ENCODE measurements at regions not wholly inside any gene's neighbourhood (a gene's known extent, or its start where the extent isn't known, plus 50 kb on each side); places are given as distances from the start of the nearest gene placed in this dataset.

DNA sequence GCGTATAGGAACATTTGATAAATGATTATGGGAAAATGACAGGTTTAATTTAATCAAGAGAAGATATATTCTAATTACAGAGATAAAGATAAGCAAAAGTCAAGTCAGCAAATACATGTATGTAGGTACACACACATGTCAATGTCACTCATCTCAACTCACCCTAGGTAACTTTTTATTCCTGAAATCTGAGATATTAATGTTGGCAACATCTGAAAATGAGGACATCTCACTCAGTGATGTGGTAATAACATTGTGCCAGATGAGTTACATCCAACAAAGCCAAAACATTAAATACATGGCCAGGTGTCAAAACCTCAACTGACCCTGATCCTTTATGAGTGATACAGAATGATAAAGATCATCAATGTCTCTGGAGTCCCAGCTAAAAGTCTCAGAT, 363.3 kb upstream of the F9 start:
- H3K4me1 ChIP-seq (ENCODE audit: insufficient read depth, low read length), result peaks cover 2% of the 10 kb centered on the region; the same call in 1 of the 2 replicates
- Mint-ChIP-seq H3K36me3 (ENCODE audit: insufficient read depth in 1 of 3, low read depth in 3 of 3) (no peaks in the 10 kb centered on the region; a peak in 1 of 7 replicates), H3K27ac (no peak overlapping the region), H3K27me3 (ENCODE audit: low read depth) (peaks cover 4% of the 10 kb centered on the region), H3K4me3 (no peak overlapping the region), H3K9me3 (peaks cover 0 to 4% of the 10 kb centered on the region in 2 experiments; a peak in 1 of 5 replicates), H3K4me1 (peaks cover 21 to 25% of the 10 kb centered on the region in 2 experiments)
- H3K23ac ChIP-seq (ENCODE audit: insufficient read length, low read depth, low read length), result no peak overlapping the region
- H2BK5ac ChIP-seq (ENCODE audit: insufficient read length, low read length), result no peak overlapping the region
- no peak overlapping the region for H3T11ph ChIP-seq (ENCODE audit: low read length)
- H2AFZ ChIP-seq (ENCODE audit: low read length), result no peak overlapping the region
- no peak overlapping the region for H3K18ac ChIP-seq (ENCODE audit: insufficient read length, low read depth, low read length)
- no peak overlapping the region for H3K4me2 ChIP-seq (ENCODE audit: insufficient read depth, insufficient read length, low read length)
- no peak overlapping the region for H2BK15ac ChIP-seq (ENCODE audit: low read depth, low read length)
- no peak overlapping the region for H3K27ac ChIP-seq (ENCODE audit: insufficient read length, low read depth, low read length)
- DNase-seq, result no peak
- H2BK12ac ChIP-seq (ENCODE audit: insufficient read length, low read depth, low read length), result no peak overlapping the region
- TF ChIP-seq, protein P1, sequence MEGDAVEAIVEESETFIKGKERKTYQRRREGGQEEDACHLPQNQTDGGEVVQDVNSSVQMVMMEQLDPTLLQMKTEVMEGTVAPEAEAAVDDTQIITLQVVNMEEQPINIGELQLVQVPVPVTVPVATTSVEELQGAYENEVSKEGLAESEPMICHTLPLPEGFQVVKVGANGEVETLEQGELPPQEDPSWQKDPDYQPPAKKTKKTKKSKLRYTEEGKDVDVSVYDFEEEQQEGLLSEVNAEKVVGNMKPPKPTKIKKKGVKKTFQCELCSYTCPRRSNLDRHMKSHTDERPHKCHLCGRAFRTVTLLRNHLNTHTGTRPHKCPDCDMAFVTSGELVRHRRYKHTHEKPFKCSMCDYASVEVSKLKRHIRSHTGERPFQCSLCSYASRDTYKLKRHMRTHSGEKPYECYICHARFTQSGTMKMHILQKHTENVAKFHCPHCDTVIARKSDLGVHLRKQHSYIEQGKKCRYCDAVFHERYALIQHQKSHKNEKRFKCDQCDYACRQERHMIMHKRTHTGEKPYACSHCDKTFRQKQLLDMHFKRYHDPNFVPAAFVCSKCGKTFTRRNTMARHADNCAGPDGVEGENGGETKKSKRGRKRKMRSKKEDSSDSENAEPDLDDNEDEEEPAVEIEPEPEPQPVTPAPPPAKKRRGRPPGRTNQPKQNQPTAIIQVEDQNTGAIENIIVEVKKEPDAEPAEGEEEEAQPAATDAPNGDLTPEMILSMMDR (conservative IDR thresholded peaks at IDR 0.05), result no peak
- H3K79me2 ChIP-seq (ENCODE audit: insufficient read depth, low read length), result no peaks in the 10 kb centered on the region
- no peak overlapping the region for H4K5ac ChIP-seq (ENCODE audit: insufficient read length, low read depth, low read length)
- H2AK5ac ChIP-seq (ENCODE audit: insufficient read length, low read length), result no peak overlapping the region
- H4K8ac ChIP-seq (replicated peaks; ENCODE audit: insufficient read length, low read depth, low read length), result no peak overlapping the region
- no peak overlapping the region for H3K56ac ChIP-seq (ENCODE audit: insufficient read length, low read depth, low read length)
- H4K91ac ChIP-seq (ENCODE audit: insufficient read length, low read depth, low read length), result no peak overlapping the region
- H3K9me3 ChIP-seq (ENCODE audit: control insufficient read depth, low read depth, low read length), result no peaks in the 10 kb centered on the region
- H3K79me1 ChIP-seq (ENCODE audit: insufficient read depth, low read depth, low read length, poor library complexity, severe bottlenecking), result no peaks in the 10 kb centered on the region
- no peak overlapping the region for H2BK20ac ChIP-seq (ENCODE audit: low read depth, low read length, poor library complexity, severe bottlenecking)
- no peak overlapping the region for H3K9ac ChIP-seq (ENCODE audit: extremely low read depth, insufficient read length, low read length)
- no CpG with 5 or more reads among the region's 1 CpG for WGBS (ENCODE audit: extremely low coverage, insufficient read length, low lambda C conversion rate)
- H3K27me3 ChIP-seq (ENCODE audit: insufficient read depth, low read length), result no peaks in the 10 kb centered on the region
- no peak overlapping the region for H3K14ac ChIP-seq (ENCODE audit: insufficient read depth, low read length)
- H2BK120ac ChIP-seq (ENCODE audit: low read depth, low read length, poor library complexity, severe bottlenecking), result no peak overlapping the region
- no peaks in the 10 kb centered on the region for H3K23me2 ChIP-seq (ENCODE audit: insufficient read length, low read depth, low read length, poor library complexity, severe bottlenecking)
- no peak overlapping the region for H3K4ac ChIP-seq (ENCODE audit: low read depth, low read length)
- H4K20me1 ChIP-seq (ENCODE audit: control insufficient read depth, insufficient read depth, insufficient read length), result no peaks in the 10 kb centered on the region
